OCI-LY7 (cell line): ENCODE measurements at regions not wholly inside any gene's neighbourhood (a gene's known extent, or its start where the extent isn't known, plus 50 kb on each side); places are given as distances from the start of the nearest gene placed in this dataset.
"Not testable (repeated sequence)": the region's sequence is repeated elsewhere in the genome, so short reads cannot be mapped to it uniquely, and the experiment has no call there.

Experiments
- BruUV-seq: library from RNA; stranded (reverse); fragments of 400-500 nt; replicated peaks from 2 replicates; lab custom pipeline; 2021; lab: Mats Ljungman, UMichigan
- CTCF ChIA-PET: fragments of 300-600 bp; sonication (Branson Sonifier 250); formaldehyde crosslinking; loops from one replicate; lab custom pipeline; 2022; ENCODE audit warnings: antibody characterized with exemption; ENCODE audit not compliant: unreplicated experiment; lab: Charles Lee
- POLR2A ChIA-PET: fragments of 300-600 bp; sonication (Branson Sonifier 250); formaldehyde crosslinking; loops from one replicate; lab custom pipeline; 2022; ENCODE audit warnings: antibody characterized with exemption; lab: Charles Lee
- DNase-seq: peaks from one replicate; pipeline ENCODE4 v3.0.0-alpha.2; 2015; ENCODE audit warnings: low spot score
- H2AFZ ChIP-seq: fragments of 200-600 bp; sonication (generic), shearing (Covaris generic); 2 replicates; pipeline ENCODE4 v1.6.1; 2014; ENCODE audit warnings: mild to moderate bottlenecking, antibody characterized with exemption, low read length, moderate library complexity
- H3K27ac ChIP-seq: fragments of 200-600 bp; sonication (generic); 2 replicates; pipeline ENCODE4 v1.5.1; 2014; ENCODE audit warnings: mixed run types, low read depth, mild to moderate bottlenecking, moderate library complexity, low read length, inconsistent platforms; ENCODE audit not compliant: poor library complexity, severe bottlenecking
- H3K36me3 ChIP-seq: fragments of 200-600 bp; sonication (generic); 2 replicates; pipeline ENCODE4 v1.6.1; 2014; ENCODE audit warnings: mild to moderate bottlenecking, antibody characterized with exemption, low read length, moderate library complexity, mixed read lengths; ENCODE audit not compliant: insufficient read depth
- H3K4me1 ChIP-seq: fragments of 200-600 bp; sonication (generic); 2 replicates; pipeline ENCODE4 v1.5.1; 2014; ENCODE audit warnings: mild to moderate bottlenecking, low read length; ENCODE audit not compliant: insufficient read depth, poor library complexity, severe bottlenecking
- H3K4me2 ChIP-seq: fragments of 200-600 bp; sonication (generic); 2 replicates; pipeline ENCODE4 v1.6.1; 2014; ENCODE audit warnings: mild to moderate bottlenecking, low read length
- H3K4me3 ChIP-seq: fragments of 200-600 bp; sonication (generic); 2 replicates; pipeline ENCODE4 v1.5.1; 2014; ENCODE audit warnings: mild to moderate bottlenecking, low read depth, low read length; ENCODE audit not compliant: poor library complexity, severe bottlenecking
- H3K79me2 ChIP-seq: fragments of 200-600 bp; sonication (generic); 2 replicates; pipeline ENCODE4 v1.6.1; 2016; ENCODE audit warnings: low read depth, mild to moderate bottlenecking, low read length, moderate library complexity, mixed read lengths; ENCODE audit not compliant: insufficient read depth
- H3K9me2 ChIP-seq: fragments of 200-600 bp; sonication (generic); 2 replicates; pipeline ENCODE4 v1.6.1; 2016; ENCODE audit warnings: mild to moderate bottlenecking, low read length, mixed read lengths; ENCODE audit not compliant: insufficient read depth
- H3K9me3 ChIP-seq: fragments of 200-600 bp; sonication (generic); 2 replicates; pipeline ENCODE4 v1.6.1; 2014; ENCODE audit warnings: mild to moderate bottlenecking, mixed run types, low read length, mixed read lengths
- H4K20me1 ChIP-seq: fragments of 200-600 bp; sonication (generic); 2 replicates; pipeline ENCODE4 v1.6.1; 2014; ENCODE audit warnings: mild to moderate bottlenecking, antibody characterized with exemption, low read length, moderate library complexity, mixed read lengths; ENCODE audit not compliant: insufficient read depth
- CTCF ChIP-seq: fragments of 200-600 bp; sonication (generic); conservative IDR thresholded peaks from 2 replicates; pipeline ENCODE4 v1.5.1; 2014; ENCODE audit warnings: mild to moderate bottlenecking, antibody characterized with exemption, low read length, moderate library complexity, mixed read lengths
- EZH2phosphoT487 ChIP-seq: fragments of 200-600 bp; sonication (generic); IDR thresholded peaks from 2 replicates; pipeline ENCODE4 v1.6.1; 2018; ENCODE audit warnings: low read depth, borderline replicate concordance, mild to moderate bottlenecking, mixed run types, antibody characterized with exemption, low read length, moderate library complexity, mixed read lengths
- intact Hi-C: fragments of 100-400 bp; cut with micrococcal nuclease; formaldehyde crosslinking; loops from one replicate; pipeline ENCODE4 v1.10.0; 2022; ENCODE audit not compliant: unreplicated experiment

- BruUV-seq = no TSS peak
- CTCF ChIA-PET = no interaction called here
- Histone ChIP-seq H2AFZ (no peak overlapping the region), H4K20me1 (no peaks in the 10 kb centered on the region), H3K36me3 (no peaks in the 10 kb centered on the region), H3K79me2 (no peaks in the 10 kb centered on the region), H3K27ac (no peak overlapping the region), H3K4me2 (no peak overlapping the region), H3K4me1 (no peaks in the 10 kb centered on the region), H3K9me3 (no peaks in the 10 kb centered on the region), H3K4me3 (no peak overlapping the region), H3K9me2 (no peaks in the 10 kb centered on the region)
- DNase-seq = no peak
- intact Hi-C loops = no loop called here
- POLR2A ChIA-PET = no interaction called here
- TF ChIP-seq CTCF (no peak), EZH2phosphoT487 (no peak)
These were observed 178.6 kb downstream of the RFPL4B start for GRCh38 chr6:112525749-112526148.

- Histone ChIP-seq H3K4me1 (no peaks in the 10 kb centered on the region), H2AFZ (no peak overlapping the region), H3K9me2 (no peaks in the 10 kb centered on the region), H4K20me1 (no peaks in the 10 kb centered on the region), H3K4me3 (no peak overlapping the region), H3K36me3 (no peaks in the 10 kb centered on the region), H3K27ac (no peak overlapping the region), H3K4me2 (no peak overlapping the region), H3K79me2 (no peaks in the 10 kb centered on the region), H3K9me3 (no peaks in the 10 kb centered on the region)
- intact Hi-C loops = no loop called here
- no TSS peak for BruUV-seq
- POLR2A ChIA-PET = no interaction called here
- CTCF ChIA-PET = no interaction called here
- TF ChIP-seq CTCF = no peak
- TF ChIP-seq EZH2phosphoT487 = no peak
- no peak for DNase-seq
These were observed 179.5 kb downstream of the RFPL4B start for GRCh38 chr6:112526594-112526993.

GRCh38 chr6:112528306-112528705 is 181.2 kb downstream of the RFPL4B start:
- H2AFZ ChIP-seq, H3K27ac ChIP-seq, intact Hi-C loops, H4K20me1 ChIP-seq, H3K79me2 ChIP-seq, CTCF ChIA-PET, H3K4me1 ChIP-seq, H3K9me2 ChIP-seq, H3K36me3 ChIP-seq, H3K4me3 ChIP-seq, H3K4me2 ChIP-seq, H3K9me3 ChIP-seq, POLR2A ChIA-PET, BruUV-seq, DNase-seq: not testable (repeated sequence)
